IPS-NIHi11 (cell line): ENCODE measurements at regions not wholly inside any gene's neighbourhood (a gene's known extent, or its start where the extent isn't known, plus 50 kb on each side); places are given as distances from the start of the nearest gene placed in this dataset.
"Not testable (repeated sequence)": the region's sequence is repeated elsewhere in the genome, so short reads cannot be mapped to it uniquely, and the experiment has no call there.

ENCODE experiments used
- DNase-seq: peaks from one replicate; pipeline ENCODE4 v3.0.0; 2012; ENCODE audit warnings: mixed read lengths, low spot score

- DNase-seq, result not testable (repeated sequence)
Observed at GRCh38 chr1:221530159-221530558, 211.7 kb downstream of the DUSP10 start.

GRCh38 chr1:221530791-221531190 lies 211.1 kb downstream of the DUSP10 start:
- no peak for DNase-seq

- DNase-seq, result no peak
Observed at GRCh38 chr1:221532071-221532773, 209.7 kb downstream of the DUSP10 start.

GRCh38 chr1:221541296-221541695 lies 200.6 kb downstream of the DUSP10 start:
- DNase-seq, result no peak

GRCh38 chr1:221543529-221544120 lies 198.3 kb downstream of the DUSP10 start:
- DNase-seq, result peak; percentile 45

GRCh38 chr1:221548942-221549341 lies 192.9 kb downstream of the DUSP10 start:
- no peak for DNase-seq

- no peak for DNase-seq
Observed at GRCh38 chr1:221549815-221550214, 192.1 kb downstream of the DUSP10 start.

- not testable (repeated sequence) for DNase-seq
Observed at GRCh38 chr1:221552792-221553191, 189.1 kb downstream of the DUSP10 start.

- no peak for DNase-seq
Observed at GRCh38 chr1:221555689-221556433, 186.0 kb downstream of the DUSP10 start.

GRCh38 chr1:221556435-221556834 lies 185.5 kb downstream of the DUSP10 start:
- no peak for DNase-seq

- DNase-seq, result no peak
Observed at GRCh38 chr1:221557013-221557412, 184.9 kb downstream of the DUSP10 start.

- no peak for DNase-seq
Observed at GRCh38 chr1:221558396-221558795, 183.5 kb downstream of the DUSP10 start.

GRCh38 chr1:221559911-221560310 lies 182.0 kb downstream of the DUSP10 start:
- no peak for DNase-seq

GRCh38 chr1:221562542-221563475 lies 179.1 kb downstream of the DUSP10 start:
- DNase-seq, result no peak

GRCh38 chr1:221563476-221563921 lies 178.4 kb downstream of the DUSP10 start:
- no peak for DNase-seq

GRCh38 chr1:221564891-221565290 lies 177.0 kb downstream of the DUSP10 start:
- no peak for DNase-seq

- no peak for DNase-seq
Observed at GRCh38 chr1:221565711-221566110, 176.2 kb downstream of the DUSP10 start.

GRCh38 chr1:221567859-221568507 lies 173.9 kb downstream of the DUSP10 start:
- no peak for DNase-seq

GRCh38 chr1:221573756-221574155 lies 168.1 kb downstream of the DUSP10 start:
- no peak for DNase-seq

GRCh38 chr1:221574529-221574928 lies 167.4 kb downstream of the DUSP10 start:
- no peak for DNase-seq

- DNase-seq, result no peak
Observed at GRCh38 chr1:221575605-221576004, 166.3 kb downstream of the DUSP10 start.
